WTC11 (cell line): ENCODE measurements at regions not wholly inside any gene's neighbourhood (a gene's known extent, or its start where the extent isn't known, plus 50 kb on each side); places are given as distances from the start of the nearest gene placed in this dataset.

Source experiments
- ATAC-seq: fragments of 200-7000 bp; cut with Tn5 transposase; 2 replicates; pipeline ENCODE4 v1.10.0; 2021; ENCODE audit warnings: mild to moderate bottlenecking, moderate library complexity
- CTCF ChIA-PET: fragments of 300-600 bp; sonication (Branson Sonifier 250); formaldehyde crosslinking; loops from one replicate; lab custom pipeline; 2021; ENCODE audit warnings: antibody characterized with exemption; lab: Charles Lee
- POLR2A ChIA-PET: fragments of 350-600 bp; sonication (Branson Sonifier 250); formaldehyde crosslinking; loops from one replicate; lab custom pipeline; 2021; ENCODE audit warnings: antibody characterized with exemption; lab: Charles Lee
- DNase-seq: peaks from one replicate; pipeline ENCODE4 v3.0.0; 2021; ENCODE audit warnings: low spot score
- H3K27ac Mint-ChIP-seq: 2 replicates; pipeline ENCODE4 v1.8.0; 2021; ENCODE audit warnings: mixed read lengths
- H3K27me3 Mint-ChIP-seq: 2 replicates; pipeline ENCODE4 v1.8.0; 2021; ENCODE audit warnings: low read depth, mild to moderate bottlenecking, moderate library complexity, mixed read lengths
- H3K36me3 Mint-ChIP-seq: 2 replicates; pipeline ENCODE4 v1.8.0; 2021; ENCODE audit warnings: mixed read lengths
- H3K4me1 Mint-ChIP-seq: 2 replicates; pipeline ENCODE4 v1.8.0; 2022; ENCODE audit warnings: mixed read lengths
- H3K4me3 Mint-ChIP-seq: 2 replicates; pipeline ENCODE4 v1.8.0; 2021; ENCODE audit warnings: mild to moderate bottlenecking, moderate library complexity, mixed read lengths
- H3K9me3 Mint-ChIP-seq: 2 replicates; pipeline ENCODE4 v1.8.0; 2021; ENCODE audit warnings: mixed read lengths
- CREB1 ChIP-seq: sonication (generic); formaldehyde crosslinking; IDR thresholded peaks from 2 replicates; pipeline ENCODE4 v1.8.0; 2023; ENCODE audit warnings: mild to moderate bottlenecking, missing genetic modification reagents
- ETV6 ChIP-seq: sonication (generic); formaldehyde crosslinking; IDR thresholded peaks from 2 replicates; pipeline ENCODE4 v1.8.1; 2022; ENCODE audit warnings: mild to moderate bottlenecking, missing genetic modification reagents
- FOXJ3 ChIP-seq: sonication (generic); formaldehyde crosslinking; IDR thresholded peaks from 2 replicates; pipeline ENCODE4 v1.9.0; 2021; ENCODE audit warnings: missing genetic modification reagents, mild to moderate bottlenecking, borderline replicate concordance
- FOXK1 ChIP-seq: sonication (generic); formaldehyde crosslinking; IDR thresholded peaks from 2 replicates; pipeline ENCODE4 v1.8.0; 2022; ENCODE audit warnings: mild to moderate bottlenecking, moderate library complexity, missing genetic modification reagents
- GTF2I ChIP-seq: fragments of 250-450 bp; sonication (Bioruptor Pico); conservative IDR thresholded peaks from 2 replicates; pipeline ENCODE4 v1.4.0; 2021; ENCODE audit warnings: mild to moderate bottlenecking
- RELA ChIP-seq: sonication (generic); formaldehyde crosslinking; IDR thresholded peaks from 2 replicates; pipeline ENCODE4 v1.8.1; 2022; ENCODE audit warnings: missing genetic modification reagents, mild to moderate bottlenecking, borderline replicate concordance
- TCF7 ChIP-seq: sonication (generic); formaldehyde crosslinking; IDR thresholded peaks from 2 replicates; pipeline ENCODE4 v1.8.0; 2022; ENCODE audit warnings: mild to moderate bottlenecking, low read depth, missing genetic modification reagents, moderate library complexity
- TP53 ChIP-seq: sonication (generic); formaldehyde crosslinking; IDR thresholded peaks from 2 replicates; pipeline ENCODE4 v1.8.1; 2023; ENCODE audit warnings: mild to moderate bottlenecking, missing genetic modification reagents
- ZNF232 ChIP-seq: sonication (generic); formaldehyde crosslinking; IDR thresholded peaks from 2 replicates; pipeline ENCODE4 v1.8.0; 2022; ENCODE audit warnings: mild to moderate bottlenecking, missing genetic modification reagents
- ZNF416 ChIP-seq: fragments of 250-450 bp; sonication (Bioruptor Pico); IDR thresholded peaks from 2 replicates; pipeline ENCODE4 v1.9.0; 2021; ENCODE audit warnings: mild to moderate bottlenecking, inconsistent platforms
- ZNF423 ChIP-seq: fragments of 250-450 bp; sonication (Bioruptor Pico); IDR thresholded peaks from 2 replicates; pipeline ENCODE4 v2.1.2; 2022; ENCODE audit warnings: mild to moderate bottlenecking, moderate library complexity
- TF ChIP-seq, protein P1 (sequence below): sonication (generic); formaldehyde crosslinking; IDR thresholded peaks from 2 replicates; pipeline ENCODE4 v1.8.1; 2023; ENCODE audit warnings: mild to moderate bottlenecking, missing genetic modification reagents
- TF ChIP-seq, protein P2 (sequence below): sonication (generic); formaldehyde crosslinking; conservative IDR thresholded peaks from 2 replicates; pipeline ENCODE4 v1.8.1; 2022; ENCODE audit warnings: mild to moderate bottlenecking, missing genetic modification reagents
- TF ChIP-seq, protein P3 (sequence below): sonication (generic); formaldehyde crosslinking; IDR thresholded peaks from 2 replicates; pipeline ENCODE4 v1.8.1; 2023; ENCODE audit warnings: mild to moderate bottlenecking, missing genetic modification reagents, moderate library complexity
- TF ChIP-seq, protein P4 (sequence below): sonication (generic); formaldehyde crosslinking; IDR thresholded peaks from 2 replicates; pipeline ENCODE4 v1.8.1; 2022; ENCODE audit warnings: mild to moderate bottlenecking, missing genetic modification reagents, moderate library complexity, borderline replicate concordance
- TF ChIP-seq, protein P5 (sequence below): fragments of 200-600 bp; IDR thresholded peaks from 2 replicates; pipeline ENCODE4 v1.8.0; 2022; ENCODE audit warnings: antibody characterized with exemption
- TF ChIP-seq, protein P6 (sequence below): fragments of 250-450 bp; sonication (Bioruptor Pico); IDR thresholded peaks from 2 replicates; pipeline ENCODE4 v1.9.0; 2021; ENCODE audit warnings: moderate library complexity, mild to moderate bottlenecking, inconsistent platforms, borderline replicate concordance
- TF ChIP-seq, protein P7 (sequence below): sonication (generic); formaldehyde crosslinking; IDR thresholded peaks from 2 replicates; pipeline ENCODE4 v1.8.0; 2022; ENCODE audit warnings: missing genetic modification reagents
- TF ChIP-seq, protein P8 (sequence below): sonication (generic); formaldehyde crosslinking; IDR thresholded peaks from 2 replicates; pipeline ENCODE4 v1.8.1; 2023; ENCODE audit warnings: mild to moderate bottlenecking, missing genetic modification reagents
- TF ChIP-seq, protein P9 (sequence below): fragments of 250-450 bp; sonication (Bioruptor Pico); conservative IDR thresholded peaks from 2 replicates; pipeline ENCODE4 v1.9.0; 2021; ENCODE audit warnings: mild to moderate bottlenecking

DNA sequence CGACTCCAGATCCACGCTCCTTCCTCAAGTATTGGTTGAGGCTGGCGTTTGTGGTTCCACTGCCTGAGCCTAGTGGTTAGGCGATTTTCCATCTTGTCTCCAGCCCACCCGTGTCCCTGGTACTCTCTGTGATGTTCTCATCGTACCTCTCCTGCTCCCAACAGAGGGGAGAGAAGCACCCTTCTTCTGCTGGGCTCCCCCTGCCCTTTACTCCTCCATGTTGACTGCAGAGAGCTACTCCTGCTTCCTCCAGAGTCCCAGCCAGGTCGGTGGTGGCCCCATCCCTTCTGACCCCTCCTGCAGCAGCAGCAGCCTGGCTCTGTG is 164.0 kb upstream of the BCOR start:
- Mint-ChIP-seq H3K4me3 (no peak overlapping the region), H3K27ac (no peak overlapping the region), H3K9me3 (no peaks in the 10 kb centered on the region), H3K36me3 (no peaks in the 10 kb centered on the region), H3K4me1 (peaks cover 14% of the 10 kb centered on the region), H3K27me3 (peaks cover 7% of the 10 kb centered on the region)
- ChIA-PET POLR2A (no interaction called here), CTCF (interaction anchor here (0.5 kb wide), 1 partner anchor 85 kb away, joined by 3 read pairs; no protein-coding TSS in a partner anchor)
- DNase-seq (no peak), ATAC-seq (no peak)
- TF ChIP-seq TP53 (CRISPR knock-in tag) (no peak), ZNF232 (CRISPR knock-in tag) (no peak), TCF7 (CRISPR knock-in tag) (no peak), FOXJ3 (CRISPR knock-in tag) (no peak), RELA (CRISPR knock-in tag) (no peak), GTF2I (CRISPR knock-in tag) (no peak), ETV6 (CRISPR knock-in tag) (no peak), ZNF423 (CRISPR knock-in tag) (no peak), FOXK1 (no peak), ZNF416 (CRISPR knock-in tag) (no peak), CREB1 (CRISPR knock-in tag) (no peak)
- TF ChIP-seq, protein P1, sequence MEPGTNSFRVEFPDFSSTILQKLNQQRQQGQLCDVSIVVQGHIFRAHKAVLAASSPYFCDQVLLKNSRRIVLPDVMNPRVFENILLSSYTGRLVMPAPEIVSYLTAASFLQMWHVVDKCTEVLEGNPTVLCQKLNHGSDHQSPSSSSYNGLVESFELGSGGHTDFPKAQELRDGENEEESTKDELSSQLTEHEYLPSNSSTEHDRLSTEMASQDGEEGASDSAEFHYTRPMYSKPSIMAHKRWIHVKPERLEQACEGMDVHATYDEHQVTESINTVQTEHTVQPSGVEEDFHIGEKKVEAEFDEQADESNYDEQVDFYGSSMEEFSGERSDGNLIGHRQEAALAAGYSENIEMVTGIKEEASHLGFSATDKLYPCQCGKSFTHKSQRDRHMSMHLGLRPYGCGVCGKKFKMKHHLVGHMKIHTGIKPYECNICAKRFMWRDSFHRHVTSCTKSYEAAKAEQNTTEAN (CRISPR knock-in tag): no peak
- TF ChIP-seq, protein P2, sequence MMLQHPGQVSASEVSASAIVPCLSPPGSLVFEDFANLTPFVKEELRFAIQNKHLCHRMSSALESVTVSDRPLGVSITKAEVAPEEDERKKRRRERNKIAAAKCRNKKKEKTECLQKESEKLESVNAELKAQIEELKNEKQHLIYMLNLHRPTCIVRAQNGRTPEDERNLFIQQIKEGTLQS: no peak
- TF ChIP-seq, protein P3, sequence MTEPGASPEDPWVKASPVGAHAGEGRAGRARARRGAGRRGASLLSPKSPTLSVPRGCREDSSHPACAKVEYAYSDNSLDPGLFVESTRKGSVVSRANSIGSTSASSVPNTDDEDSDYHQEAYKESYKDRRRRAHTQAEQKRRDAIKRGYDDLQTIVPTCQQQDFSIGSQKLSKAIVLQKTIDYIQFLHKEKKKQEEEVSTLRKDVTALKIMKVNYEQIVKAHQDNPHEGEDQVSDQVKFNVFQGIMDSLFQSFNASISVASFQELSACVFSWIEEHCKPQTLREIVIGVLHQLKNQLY (CRISPR knock-in tag): no peak
- TF ChIP-seq, protein P4, sequence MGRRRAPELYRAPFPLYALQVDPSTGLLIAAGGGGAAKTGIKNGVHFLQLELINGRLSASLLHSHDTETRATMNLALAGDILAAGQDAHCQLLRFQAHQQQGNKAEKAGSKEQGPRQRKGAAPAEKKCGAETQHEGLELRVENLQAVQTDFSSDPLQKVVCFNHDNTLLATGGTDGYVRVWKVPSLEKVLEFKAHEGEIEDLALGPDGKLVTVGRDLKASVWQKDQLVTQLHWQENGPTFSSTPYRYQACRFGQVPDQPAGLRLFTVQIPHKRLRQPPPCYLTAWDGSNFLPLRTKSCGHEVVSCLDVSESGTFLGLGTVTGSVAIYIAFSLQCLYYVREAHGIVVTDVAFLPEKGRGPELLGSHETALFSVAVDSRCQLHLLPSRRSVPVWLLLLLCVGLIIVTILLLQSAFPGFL (CRISPR knock-in tag): no peak
- TF ChIP-seq, protein P5, sequence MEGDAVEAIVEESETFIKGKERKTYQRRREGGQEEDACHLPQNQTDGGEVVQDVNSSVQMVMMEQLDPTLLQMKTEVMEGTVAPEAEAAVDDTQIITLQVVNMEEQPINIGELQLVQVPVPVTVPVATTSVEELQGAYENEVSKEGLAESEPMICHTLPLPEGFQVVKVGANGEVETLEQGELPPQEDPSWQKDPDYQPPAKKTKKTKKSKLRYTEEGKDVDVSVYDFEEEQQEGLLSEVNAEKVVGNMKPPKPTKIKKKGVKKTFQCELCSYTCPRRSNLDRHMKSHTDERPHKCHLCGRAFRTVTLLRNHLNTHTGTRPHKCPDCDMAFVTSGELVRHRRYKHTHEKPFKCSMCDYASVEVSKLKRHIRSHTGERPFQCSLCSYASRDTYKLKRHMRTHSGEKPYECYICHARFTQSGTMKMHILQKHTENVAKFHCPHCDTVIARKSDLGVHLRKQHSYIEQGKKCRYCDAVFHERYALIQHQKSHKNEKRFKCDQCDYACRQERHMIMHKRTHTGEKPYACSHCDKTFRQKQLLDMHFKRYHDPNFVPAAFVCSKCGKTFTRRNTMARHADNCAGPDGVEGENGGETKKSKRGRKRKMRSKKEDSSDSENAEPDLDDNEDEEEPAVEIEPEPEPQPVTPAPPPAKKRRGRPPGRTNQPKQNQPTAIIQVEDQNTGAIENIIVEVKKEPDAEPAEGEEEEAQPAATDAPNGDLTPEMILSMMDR: no peak
- TF ChIP-seq, protein P6, sequence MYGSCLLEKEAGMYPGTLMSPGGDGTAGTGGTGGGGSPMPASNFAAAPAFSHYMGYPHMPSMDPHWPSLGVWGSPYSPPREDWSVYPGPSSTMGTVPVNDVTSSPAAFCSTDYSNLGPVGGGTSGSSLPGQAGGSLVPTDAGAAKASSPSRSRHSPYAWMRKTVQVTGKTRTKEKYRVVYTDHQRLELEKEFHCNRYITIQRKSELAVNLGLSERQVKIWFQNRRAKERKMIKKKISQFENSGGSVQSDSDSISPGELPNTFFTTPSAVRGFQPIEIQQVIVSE: no peak
- TF ChIP-seq, protein P7, sequence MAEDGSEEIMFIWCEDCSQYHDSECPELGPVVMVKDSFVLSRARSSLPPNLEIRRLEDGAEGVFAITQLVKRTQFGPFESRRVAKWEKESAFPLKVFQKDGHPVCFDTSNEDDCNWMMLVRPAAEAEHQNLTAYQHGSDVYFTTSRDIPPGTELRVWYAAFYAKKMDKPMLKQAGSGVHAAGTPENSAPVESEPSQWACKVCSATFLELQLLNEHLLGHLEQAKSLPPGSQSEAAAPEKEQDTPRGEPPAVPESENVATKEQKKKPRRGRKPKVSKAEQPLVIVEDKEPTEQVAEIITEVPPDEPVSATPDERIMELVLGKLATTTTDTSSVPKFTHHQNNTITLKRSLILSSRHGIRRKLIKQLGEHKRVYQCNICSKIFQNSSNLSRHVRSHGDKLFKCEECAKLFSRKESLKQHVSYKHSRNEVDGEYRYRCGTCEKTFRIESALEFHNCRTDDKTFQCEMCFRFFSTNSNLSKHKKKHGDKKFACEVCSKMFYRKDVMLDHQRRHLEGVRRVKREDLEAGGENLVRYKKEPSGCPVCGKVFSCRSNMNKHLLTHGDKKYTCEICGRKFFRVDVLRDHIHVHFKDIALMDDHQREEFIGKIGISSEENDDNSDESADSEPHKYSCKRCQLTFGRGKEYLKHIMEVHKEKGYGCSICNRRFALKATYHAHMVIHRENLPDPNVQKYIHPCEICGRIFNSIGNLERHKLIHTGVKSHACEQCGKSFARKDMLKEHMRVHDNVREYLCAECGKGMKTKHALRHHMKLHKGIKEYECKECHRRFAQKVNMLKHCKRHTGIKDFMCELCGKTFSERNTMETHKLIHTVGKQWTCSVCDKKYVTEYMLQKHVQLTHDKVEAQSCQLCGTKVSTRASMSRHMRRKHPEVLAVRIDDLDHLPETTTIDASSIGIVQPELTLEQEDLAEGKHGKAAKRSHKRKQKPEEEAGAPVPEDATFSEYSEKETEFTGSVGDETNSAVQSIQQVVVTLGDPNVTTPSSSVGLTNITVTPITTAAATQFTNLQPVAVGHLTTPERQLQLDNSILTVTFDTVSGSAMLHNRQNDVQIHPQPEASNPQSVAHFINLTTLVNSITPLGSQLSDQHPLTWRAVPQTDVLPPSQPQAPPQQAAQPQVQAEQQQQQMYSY: no peak
- TF ChIP-seq, protein P8, sequence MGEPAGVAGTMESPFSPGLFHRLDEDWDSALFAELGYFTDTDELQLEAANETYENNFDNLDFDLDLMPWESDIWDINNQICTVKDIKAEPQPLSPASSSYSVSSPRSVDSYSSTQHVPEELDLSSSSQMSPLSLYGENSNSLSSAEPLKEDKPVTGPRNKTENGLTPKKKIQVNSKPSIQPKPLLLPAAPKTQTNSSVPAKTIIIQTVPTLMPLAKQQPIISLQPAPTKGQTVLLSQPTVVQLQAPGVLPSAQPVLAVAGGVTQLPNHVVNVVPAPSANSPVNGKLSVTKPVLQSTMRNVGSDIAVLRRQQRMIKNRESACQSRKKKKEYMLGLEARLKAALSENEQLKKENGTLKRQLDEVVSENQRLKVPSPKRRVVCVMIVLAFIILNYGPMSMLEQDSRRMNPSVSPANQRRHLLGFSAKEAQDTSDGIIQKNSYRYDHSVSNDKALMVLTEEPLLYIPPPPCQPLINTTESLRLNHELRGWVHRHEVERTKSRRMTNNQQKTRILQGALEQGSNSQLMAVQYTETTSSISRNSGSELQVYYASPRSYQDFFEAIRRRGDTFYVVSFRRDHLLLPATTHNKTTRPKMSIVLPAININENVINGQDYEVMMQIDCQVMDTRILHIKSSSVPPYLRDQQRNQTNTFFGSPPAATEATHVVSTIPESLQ (CRISPR knock-in tag): no peak
- TF ChIP-seq, protein P9, sequence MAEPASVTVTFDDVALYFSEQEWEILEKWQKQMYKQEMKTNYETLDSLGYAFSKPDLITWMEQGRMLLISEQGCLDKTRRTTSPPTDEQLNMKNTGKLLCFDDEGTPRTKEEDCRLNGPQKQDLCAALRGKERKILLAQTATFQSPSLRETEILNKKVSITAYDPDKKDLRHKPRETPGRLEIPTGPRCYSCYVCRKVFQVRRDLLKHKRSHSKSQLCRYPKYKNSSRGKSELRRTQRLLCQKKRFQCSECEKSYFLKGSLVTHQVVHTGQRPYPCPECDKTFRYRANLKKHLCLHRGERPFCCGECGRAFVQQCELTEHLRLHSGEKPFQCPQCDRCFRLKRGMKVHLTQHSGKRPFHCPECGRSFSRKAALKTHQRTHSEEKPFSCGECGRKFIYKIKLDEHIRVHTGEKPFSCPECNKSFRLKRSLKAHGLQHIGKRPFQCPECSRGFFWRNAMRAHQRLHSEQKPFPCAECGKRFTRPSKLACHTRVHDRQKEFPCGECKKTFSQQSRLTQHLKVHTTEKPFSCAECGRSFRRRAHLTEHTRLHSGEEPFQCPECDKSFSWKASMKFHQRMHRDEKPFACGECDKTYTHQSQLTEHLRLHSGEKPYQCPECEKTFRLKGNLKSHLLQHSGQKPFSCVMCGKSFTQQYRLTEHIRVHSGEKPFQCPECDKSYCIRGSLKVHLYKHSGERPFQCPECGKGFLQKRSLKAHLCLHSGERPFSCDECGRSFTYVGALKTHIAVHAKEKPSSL (CRISPR knock-in tag): no peak
